Osteoblast (primary cell): ENCODE measurements at regions not wholly inside any gene's neighbourhood (a gene's known extent, or its start where the extent isn't known, plus 50 kb on each side); places are given as distances from the start of the nearest gene placed in this dataset.
A peak's percentile ranks its signal among the peaks of the same experiment; 100 is the strongest.

Source experiments
- DNase-seq: peaks from one replicate; pipeline ENCODE4 v3.0.0; 2011; ENCODE audit warnings: low spot score, mixed read lengths; ENCODE audit not compliant: insufficient read length; ENCODE audit errors: missing footprints
- H2AFZ ChIP-seq: 2 replicates; pipeline ENCODE4 v1.6.0; 2011; ENCODE audit warnings: mild to moderate bottlenecking, low read length
- H3K27ac ChIP-seq: 2 replicates; pipeline ENCODE4 v1.5.1; 2011; ENCODE audit warnings: mild to moderate bottlenecking, low read depth, low read length, moderate library complexity
- H3K27me3 ChIP-seq: 2 replicates; pipeline ENCODE4 v1.6.0; 2012; ENCODE audit warnings: mild to moderate bottlenecking, control low read depth, inconsistent platforms, low read length, moderate library complexity; ENCODE audit not compliant: insufficient read depth
- H3K36me3 ChIP-seq: 2 replicates; pipeline ENCODE4 v1.5.1; 2011; ENCODE audit warnings: mild to moderate bottlenecking, low read length, control low read depth, moderate library complexity; ENCODE audit not compliant: insufficient read depth
- H3K4me1 ChIP-seq: 2 replicates; pipeline ENCODE4 v1.5.1; 2011; ENCODE audit warnings: mild to moderate bottlenecking, low read length, control low read depth, moderate library complexity; ENCODE audit not compliant: insufficient read depth
- H3K4me2 ChIP-seq: 2 replicates; pipeline ENCODE4 v1.6.0; 2011; ENCODE audit warnings: mild to moderate bottlenecking, low read length; ENCODE audit not compliant: insufficient read depth
- H3K4me3 ChIP-seq: fragments of 200-600 bp; sonication (generic); 3 replicates; pipeline ENCODE4 v1.5.1; 2012; ENCODE audit warnings: mild to moderate bottlenecking, low read length, inconsistent platforms; ENCODE audit not compliant: insufficient read depth
- H3K79me2 ChIP-seq: 2 replicates; pipeline ENCODE4 v1.6.0; 2012; ENCODE audit warnings: mild to moderate bottlenecking, low read length, control low read depth, inconsistent platforms; ENCODE audit not compliant: insufficient read depth
- H3K9me3 ChIP-seq: 2 replicates; pipeline ENCODE4 v1.5.1; 2011; ENCODE audit warnings: low read depth, low read length, control low read depth
- H4K20me1 ChIP-seq: 2 replicates; pipeline ENCODE4 v1.6.0; 2012; ENCODE audit warnings: mild to moderate bottlenecking, low read length, control low read depth; ENCODE audit not compliant: insufficient read depth
- CTCF ChIP-seq: IDR thresholded peaks from 2 replicates; pipeline ENCODE4 v1.5.1; 2011; ENCODE audit warnings: mild to moderate bottlenecking, low read depth, low read length, moderate library complexity; ENCODE audit errors: extremely low read depth

GRCh38 chr10:8830876-8831275 is 776.4 kb downstream of the GATA3 start:
- H3K27ac ChIP-seq = no peak overlapping the region
- H3K27me3 ChIP-seq = no peaks in the 10 kb centered on the region
- no peak for TF ChIP-seq CTCF
- no peak overlapping the region for H3K4me3 ChIP-seq
- no peaks in the 10 kb centered on the region for H4K20me1 ChIP-seq
- H3K79me2 ChIP-seq = no peaks in the 10 kb centered on the region
- H3K4me2 ChIP-seq = no peak overlapping the region
- H3K4me1 ChIP-seq = no peaks in the 10 kb centered on the region
- no peak for DNase-seq
- no peaks in the 10 kb centered on the region for H3K36me3 ChIP-seq
- H2AFZ ChIP-seq = no peak overlapping the region
- H3K9me3 ChIP-seq = no peaks in the 10 kb centered on the region

GRCh38 chr10:8835453-8836167 is 781.1 kb downstream of the GATA3 start:
- Histone ChIP-seq H3K27me3 (no peaks in the 10 kb centered on the region), H3K36me3 (no peaks in the 10 kb centered on the region), H2AFZ (no peak overlapping the region), H3K79me2 (no peaks in the 10 kb centered on the region), H3K27ac (no peak overlapping the region), H3K4me2 (no peak overlapping the region), H3K9me3 (peaks cover 2% of the 10 kb centered on the region), H3K4me3 (no peak overlapping the region), H3K4me1 (no peaks in the 10 kb centered on the region), H4K20me1 (no peaks in the 10 kb centered on the region)
- TF ChIP-seq CTCF = no peak
- DNase-seq = peak; percentile 26

GRCh38 chr10:8840356-8840755 is 785.9 kb downstream of the GATA3 start:
- DNase-seq = no peak
- no peaks in the 10 kb centered on the region for H3K36me3 ChIP-seq
- H3K4me3 ChIP-seq = no peak overlapping the region
- no peak for TF ChIP-seq CTCF
- no peak overlapping the region for H3K4me2 ChIP-seq
- H2AFZ ChIP-seq = no peak overlapping the region
- H3K27me3 ChIP-seq = no peaks in the 10 kb centered on the region
- no peaks in the 10 kb centered on the region for H3K4me1 ChIP-seq
- H3K27ac ChIP-seq = no peak overlapping the region
- no peaks in the 10 kb centered on the region for H4K20me1 ChIP-seq
- H3K9me3 ChIP-seq = peaks cover 2% of the 10 kb centered on the region
- no peaks in the 10 kb centered on the region for H3K79me2 ChIP-seq

- no peaks in the 10 kb centered on the region for H3K79me2 ChIP-seq
- H3K4me3 ChIP-seq = no peak overlapping the region
- H4K20me1 ChIP-seq = no peaks in the 10 kb centered on the region
- H3K27me3 ChIP-seq = no peaks in the 10 kb centered on the region
- peaks cover 6% of the 10 kb centered on the region for H3K9me3 ChIP-seq
- no peaks in the 10 kb centered on the region for H3K4me1 ChIP-seq
- no peak overlapping the region for H3K27ac ChIP-seq
- no peak for DNase-seq
- H2AFZ ChIP-seq = no peak overlapping the region
- no peak overlapping the region for H3K4me2 ChIP-seq
- no peaks in the 10 kb centered on the region for H3K36me3 ChIP-seq
- TF ChIP-seq CTCF = no peak
Observed at GRCh38 chr10:8844141-8844540, 789.7 kb downstream of the GATA3 start.
